A673 (cell line): ENCODE measurements at regions not wholly inside any gene's neighbourhood (a gene's known extent, or its start where the extent isn't known, plus 50 kb on each side); places are given as distances from the start of the nearest gene placed in this dataset.

Source experiments
- BruUV-seq: library from RNA; stranded (reverse); fragments of 400-500 nt; replicated peaks from 2 replicates; lab custom pipeline; 2021; lab: Mats Ljungman, UMichigan
- CTCF ChIA-PET: fragments of 300-600 bp; sonication (Branson Sonifier 250); formaldehyde crosslinking; loops from one replicate; lab custom pipeline; 2022; ENCODE audit warnings: antibody characterized with exemption; lab: Charles Lee
- POLR2A ChIA-PET: fragments of 300-600 bp; sonication (Branson Sonifier 250); formaldehyde crosslinking; loops from one replicate; lab custom pipeline; 2022; ENCODE audit warnings: antibody characterized with exemption; ENCODE audit not compliant: low non-redundant PET; lab: Charles Lee
- DNase-seq: peaks from one replicate; pipeline ENCODE4 v3.0.0-alpha.2; 2015; ENCODE audit warnings: low spot score
- H3K27ac ChIP-seq: fragments of 200-600 bp; sonication (generic); 2 replicates; pipeline ENCODE4 v1.5.1; 2016; ENCODE audit warnings: mixed run types, low read depth, mild to moderate bottlenecking, mixed read lengths, antibody characterized with exemption, low read length; ENCODE audit not compliant: poor library complexity, severe bottlenecking
- H3K27me3 ChIP-seq: fragments of 200-600 bp; sonication (generic); replicated peaks from 2 replicates; pipeline ENCODE4 v1.6.1; 2017; ENCODE audit warnings: mixed run types, low read depth, mild to moderate bottlenecking, mixed read lengths, antibody characterized with exemption, low read length; ENCODE audit not compliant: insufficient read depth, poor library complexity
- H3K36me3 ChIP-seq: fragments of 200-600 bp; sonication (generic); 2 replicates; pipeline ENCODE4 v1.6.1; 2016; ENCODE audit warnings: mixed run types, mild to moderate bottlenecking, mixed read lengths, antibody characterized with exemption, low read length; ENCODE audit not compliant: insufficient read depth, poor library complexity, severe bottlenecking
- H3K4me1 ChIP-seq: fragments of 200-600 bp; sonication (generic); 2 replicates; pipeline ENCODE4 v1.6.1; 2017; ENCODE audit warnings: mixed run types, mild to moderate bottlenecking, mixed read lengths, antibody characterized with exemption, low read length; ENCODE audit not compliant: insufficient read depth, poor library complexity, severe bottlenecking
- H3K4me3 ChIP-seq: fragments of 200-600 bp; sonication (generic); 2 replicates; pipeline ENCODE4 v1.5.1; 2016; ENCODE audit warnings: low read depth, mixed run types, mild to moderate bottlenecking, mixed read lengths, low read length; ENCODE audit not compliant: poor library complexity, severe bottlenecking
- H3K9me3 ChIP-seq: fragments of 200-600 bp; sonication (generic); 2 replicates; pipeline ENCODE4 v1.6.1; 2016; ENCODE audit warnings: mixed run types, low read depth, mild to moderate bottlenecking, mixed read lengths, antibody characterized with exemption, low read length; ENCODE audit not compliant: poor library complexity, severe bottlenecking
- CTCF ChIP-seq: fragments of 300-800, 200-600 bp; sonication (generic); conservative IDR thresholded peaks from 2 replicates; pipeline ENCODE4 v1.5.1; 2017; ENCODE audit warnings: low read depth, mild to moderate bottlenecking, antibody characterized with exemption, low read length, moderate library complexity, mixed read lengths
- EZH2 ChIP-seq: fragments of 200-600 bp; sonication (generic); IDR thresholded peaks from 2 replicates; pipeline ENCODE4 v1.6.1; 2017; ENCODE audit warnings: borderline replicate concordance, low read depth, mild to moderate bottlenecking, mixed read lengths, antibody characterized with exemption, low read length; ENCODE audit not compliant: poor library complexity, severe bottlenecking
- intact Hi-C: fragments of 100-400 bp; cut with micrococcal nuclease; formaldehyde crosslinking; loops from one replicate; pipeline ENCODE4 v1.10.0; 2022; ENCODE audit not compliant: unreplicated experiment

- Histone ChIP-seq H3K36me3 (no peaks in the 10 kb centered on the region), H3K27ac (no peak overlapping the region), H3K27me3 (peaks cover 8% of the 10 kb centered on the region), H3K4me1 (no peaks in the 10 kb centered on the region), H3K9me3 (no peaks in the 10 kb centered on the region), H3K4me3 (no peak overlapping the region)
- no peak for TF ChIP-seq EZH2
- no peak for TF ChIP-seq CTCF
- BruUV-seq, result no TSS peak
- DNase-seq, result no peak
- ChIA-PET POLR2A (interaction anchor here (0.6 kb wide), 1 partner anchor 420 kb away, joined by 3 read pairs; no protein-coding TSS in a partner anchor), CTCF (no interaction called here)
- intact Hi-C loops, result no loop called here
Measured at GRCh38 chr6:105545947-105546731, 143.3 kb upstream of the PREP start.

- H3K4me3 ChIP-seq, result no peak overlapping the region
- ChIA-PET CTCF (no interaction called here), POLR2A (no interaction called here)
- H3K27ac ChIP-seq, result no peak overlapping the region
- intact Hi-C loops, result no loop called here
- peaks cover 4% of the 10 kb centered on the region for H3K27me3 ChIP-seq
- no peak for TF ChIP-seq CTCF
- TF ChIP-seq EZH2, result no peak
- no peak for DNase-seq
- no TSS peak for BruUV-seq
- no peaks in the 10 kb centered on the region for H3K36me3 ChIP-seq
- H3K9me3 ChIP-seq, result no peaks in the 10 kb centered on the region
- no peaks in the 10 kb centered on the region for H3K4me1 ChIP-seq
Measured at GRCh38 chr6:105545228-105545920, 142.5 kb upstream of the PREP start.

GRCh38 chr6:105539911-105540310 is 137.0 kb upstream of the PREP start:
- Histone ChIP-seq H3K4me3 (no peak overlapping the region), H3K9me3 (no peaks in the 10 kb centered on the region), H3K4me1 (peaks cover 12% of the 10 kb centered on the region), H3K27ac (no peak overlapping the region), H3K36me3 (no peaks in the 10 kb centered on the region), H3K27me3 (no peaks in the 10 kb centered on the region)
- no peak for TF ChIP-seq EZH2
- no peak for TF ChIP-seq CTCF
- intact Hi-C loops, result no loop called here
- ChIA-PET CTCF (no interaction called here), POLR2A (no interaction called here)
- BruUV-seq, result no TSS peak
- no peak for DNase-seq
